ENCODE measurements at regions not wholly inside any gene's neighbourhood (a gene's known extent, or its start where the extent isn't known, plus 50 kb on each side); places are given as distances from the start of the nearest gene placed in this dataset.

GRCh38 chr9:19975499-19975898 lies 186.7 kb upstream of the SLC24A2 start:
- TF ChIP-seq YY1 (IDR thresholded peaks at IDR 0.05; ENCODE audit: insufficient read depth, insufficient read length) = no peak
- no peak for TF ChIP-seq ZNF274 (IDR thresholded peaks at IDR 0.05; ENCODE audit: low read depth, low read length)
- no peak for TF ChIP-seq SUZ12 (IDR thresholded peaks at IDR 0.05; ENCODE audit: extremely low read depth, insufficient read depth, insufficient read length)
